ENCODE measurements at regions not wholly inside any gene's neighbourhood (a gene's known extent, or its start where the extent isn't known, plus 50 kb on each side); places are given as distances from the start of the nearest gene placed in this dataset.

GRCh38 chr18:54433368-54433767 is 75.7 kb downstream of the C18orf54 start:
- Histone ChIP-seq H2AFZ (replicated peaks; ENCODE audit: low read length, poor library complexity) (no peak overlapping the region), H4K5ac (ENCODE audit: low read depth, low read length) (no peak overlapping the region), H3K23ac (ENCODE audit: low read depth, low read length) (no peak overlapping the region), H2BK20ac (ENCODE audit: low read depth, low read length) (no peak overlapping the region), H3K4me3 (ENCODE audit: insufficient read depth, low read depth, low read length) (no peak overlapping the region), H3K9ac (ENCODE audit: low read depth, low read length) (no peak overlapping the region), H4K8ac (ENCODE audit: low read depth in 2 of 2, low read length in 2 of 2) (no peak overlapping the region), H3K9me1 (ENCODE audit: insufficient read depth, low read length) (no peaks in the 10 kb centered on the region), H3K18ac (ENCODE audit: low read depth, low read length) (no peak overlapping the region), H3K4me2 (ENCODE audit: low read depth, low read length) (no peak overlapping the region), H3K4me1 (ENCODE audit: control insufficient read depth, insufficient read depth, low read length) (no peaks in the 10 kb centered on the region), H3K56ac (ENCODE audit: extremely low read depth, insufficient read depth, low read length) (no peak overlapping the region), H3K27me3 (ENCODE audit: control insufficient read depth, insufficient read depth, low read length) (no peaks in the 10 kb centered on the region), H4K91ac (ENCODE audit: insufficient read depth, low read depth, low read length) (no peak overlapping the region), H3K9me3 (ENCODE audit: control insufficient read depth, insufficient read depth, low read length) (no peaks in the 10 kb centered on the region), H2BK15ac (ENCODE audit: low read depth, low read length) (no peak overlapping the region), H3K36me3 (ENCODE audit: control insufficient read depth, insufficient read depth, low read length) (no peaks in the 10 kb centered on the region), H2BK5ac (ENCODE audit: low read depth, low read length, poor library complexity, severe bottlenecking) (no peak overlapping the region), H2BK120ac (ENCODE audit: low read depth, low read length) (no peak overlapping the region), H2AK9ac (replicated peaks; ENCODE audit: low read depth, low read length, poor library complexity) (no peak overlapping the region), H3K4ac (ENCODE audit: low read depth, low read length) (no peak overlapping the region), H2AK5ac (ENCODE audit: low read depth, low read length) (no peak overlapping the region), H3K14ac (replicated peaks; ENCODE audit: low read depth, low read length) (no peak overlapping the region), H4K20me1 (ENCODE audit: insufficient read depth, low read length) (no peaks in the 10 kb centered on the region), H3K79me1 (ENCODE audit: low read depth in 1 of 2, low read length in 2 of 2) (no peaks in the 10 kb centered on the region), H3K27ac (ENCODE audit: insufficient read depth, low read length) (no peak overlapping the region)
- dilution Hi-C loops (cut with HindIII; ENCODE audit: low sequenced_read_pairs, unreplicated experiment) = no loop called here
- TF ChIP-seq BHLHE40 (IDR thresholded peaks at IDR 0.05; ENCODE audit: low read depth, low read length) (no peak), RFX5 (IDR thresholded peaks at IDR 0.05; ENCODE audit: low read depth, low read length) (no peak), SMC3 (IDR thresholded peaks at IDR 0.05; ENCODE audit: low read depth, low read length) (no peak), MAZ (IDR thresholded peaks at IDR 0.05; ENCODE audit: borderline replicate concordance, low read depth, low read length) (no peak), CEBPB (IDR thresholded peaks at IDR 0.05; ENCODE audit: low read depth, low read length) (no peak), MAFK (IDR thresholded peaks at IDR 0.05; ENCODE audit: low read depth, low read length) (no peak), POLR2A (IDR thresholded peaks at IDR 0.05; ENCODE audit: low read depth, low read length) (no peak), RCOR1 (IDR thresholded peaks at IDR 0.05; ENCODE audit: insufficient replicate concordance, low read length) (no peak), FOS (IDR thresholded peaks at IDR 0.05; ENCODE audit: low read depth, low read length) (no peak), USF2 (IDR thresholded peaks at IDR 0.05; ENCODE audit: low read depth, low read length) (no peak), NFE2L2 (IDR thresholded peaks at IDR 0.05; ENCODE audit: low read depth, low read length) (no peak), CHD1 (IDR thresholded peaks at IDR 0.05; ENCODE audit: low read depth, low read length) (no peak)
- TF ChIP-seq, protein P1, sequence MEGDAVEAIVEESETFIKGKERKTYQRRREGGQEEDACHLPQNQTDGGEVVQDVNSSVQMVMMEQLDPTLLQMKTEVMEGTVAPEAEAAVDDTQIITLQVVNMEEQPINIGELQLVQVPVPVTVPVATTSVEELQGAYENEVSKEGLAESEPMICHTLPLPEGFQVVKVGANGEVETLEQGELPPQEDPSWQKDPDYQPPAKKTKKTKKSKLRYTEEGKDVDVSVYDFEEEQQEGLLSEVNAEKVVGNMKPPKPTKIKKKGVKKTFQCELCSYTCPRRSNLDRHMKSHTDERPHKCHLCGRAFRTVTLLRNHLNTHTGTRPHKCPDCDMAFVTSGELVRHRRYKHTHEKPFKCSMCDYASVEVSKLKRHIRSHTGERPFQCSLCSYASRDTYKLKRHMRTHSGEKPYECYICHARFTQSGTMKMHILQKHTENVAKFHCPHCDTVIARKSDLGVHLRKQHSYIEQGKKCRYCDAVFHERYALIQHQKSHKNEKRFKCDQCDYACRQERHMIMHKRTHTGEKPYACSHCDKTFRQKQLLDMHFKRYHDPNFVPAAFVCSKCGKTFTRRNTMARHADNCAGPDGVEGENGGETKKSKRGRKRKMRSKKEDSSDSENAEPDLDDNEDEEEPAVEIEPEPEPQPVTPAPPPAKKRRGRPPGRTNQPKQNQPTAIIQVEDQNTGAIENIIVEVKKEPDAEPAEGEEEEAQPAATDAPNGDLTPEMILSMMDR (conservative IDR thresholded peaks at IDR 0.05; ENCODE audit: low read depth, low read length) = no peak
- TF ChIP-seq, protein P2, sequence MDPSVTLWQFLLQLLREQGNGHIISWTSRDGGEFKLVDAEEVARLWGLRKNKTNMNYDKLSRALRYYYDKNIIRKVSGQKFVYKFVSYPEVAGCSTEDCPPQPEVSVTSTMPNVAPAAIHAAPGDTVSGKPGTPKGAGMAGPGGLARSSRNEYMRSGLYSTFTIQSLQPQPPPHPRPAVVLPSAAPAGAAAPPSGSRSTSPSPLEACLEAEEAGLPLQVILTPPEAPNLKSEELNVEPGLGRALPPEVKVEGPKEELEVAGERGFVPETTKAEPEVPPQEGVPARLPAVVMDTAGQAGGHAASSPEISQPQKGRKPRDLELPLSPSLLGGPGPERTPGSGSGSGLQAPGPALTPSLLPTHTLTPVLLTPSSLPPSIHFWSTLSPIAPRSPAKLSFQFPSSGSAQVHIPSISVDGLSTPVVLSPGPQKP (IDR thresholded peaks at IDR 0.05; ENCODE audit: borderline replicate concordance, low read depth, low read length) = no peak
- WGBS, 2 experiments (ENCODE audit: extremely low coverage in 2 of 2, insufficient read length in 1 of 2) = no CpG with 5 or more reads among the region's 5 CpGs
- no peak for ATAC-seq (ENCODE audit: low read depth)
- intact Hi-C loops (cut with micrococcal nuclease) = no loop called here
- POLR2A ChIA-PET (ENCODE audit: unreplicated experiment) = no interaction called here
- CTCF ChIA-PET = no interaction called here
- in situ Hi-C loops (cut with MboI; ENCODE audit: low sequenced_read_pairs) = loop anchor here (25.0 kb wide), 1 partner anchor 779 kb away; no protein-coding TSS in a partner anchor
- BruUV-seq (replicated peaks) = no TSS peak
- no peak for DNase-seq
